GM12865 (cell line): ENCODE measurements at regions not wholly inside any gene's neighbourhood (a gene's known extent, or its start where the extent isn't known, plus 50 kb on each side); places are given as distances from the start of the nearest gene placed in this dataset.
A peak's percentile ranks its signal among the peaks of the same experiment; 100 is the strongest.

Experiments used
- DNase-seq: peaks from one replicate; pipeline ENCODE4 v3.0.0; 2010; ENCODE audit warnings: low read depth
- H3K4me3 ChIP-seq: 2 replicates; pipeline ENCODE4 v1.5.1; 2011; ENCODE audit warnings: mild to moderate bottlenecking, low read depth, low read length, control low read depth
- CTCF ChIP-seq: IDR thresholded peaks from 2 replicates; pipeline ENCODE4 v1.5.1; 2011; ENCODE audit warnings: low read length, control low read depth, low read depth, inconsistent platforms; ENCODE audit not compliant: insufficient read depth; ENCODE audit errors: missing control alignments

DNA sequence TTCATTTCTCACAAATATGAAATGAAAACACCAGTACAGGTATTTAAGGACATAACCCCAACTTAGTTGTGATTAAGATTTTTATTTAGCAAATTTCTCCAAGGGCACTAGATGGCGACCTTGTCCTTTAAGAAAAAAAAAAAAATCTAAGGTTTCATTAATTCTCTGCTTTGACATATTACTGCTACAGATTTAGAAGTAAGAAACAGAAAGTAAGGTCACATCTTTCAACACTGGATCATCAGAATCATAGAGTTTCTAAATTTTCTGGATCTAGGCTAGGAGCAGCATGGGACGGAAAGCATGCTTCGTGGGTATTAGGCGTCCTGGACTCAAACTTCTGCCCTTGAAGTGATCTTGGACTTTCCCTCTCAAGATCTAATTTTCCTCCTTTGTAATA, 85.5 kb upstream of the PRKG1 start:
- peak; percentile 13 for TF ChIP-seq CTCF
- H3K4me3 ChIP-seq, result no peak overlapping the region
- peak; percentile 9 for DNase-seq

DNA sequence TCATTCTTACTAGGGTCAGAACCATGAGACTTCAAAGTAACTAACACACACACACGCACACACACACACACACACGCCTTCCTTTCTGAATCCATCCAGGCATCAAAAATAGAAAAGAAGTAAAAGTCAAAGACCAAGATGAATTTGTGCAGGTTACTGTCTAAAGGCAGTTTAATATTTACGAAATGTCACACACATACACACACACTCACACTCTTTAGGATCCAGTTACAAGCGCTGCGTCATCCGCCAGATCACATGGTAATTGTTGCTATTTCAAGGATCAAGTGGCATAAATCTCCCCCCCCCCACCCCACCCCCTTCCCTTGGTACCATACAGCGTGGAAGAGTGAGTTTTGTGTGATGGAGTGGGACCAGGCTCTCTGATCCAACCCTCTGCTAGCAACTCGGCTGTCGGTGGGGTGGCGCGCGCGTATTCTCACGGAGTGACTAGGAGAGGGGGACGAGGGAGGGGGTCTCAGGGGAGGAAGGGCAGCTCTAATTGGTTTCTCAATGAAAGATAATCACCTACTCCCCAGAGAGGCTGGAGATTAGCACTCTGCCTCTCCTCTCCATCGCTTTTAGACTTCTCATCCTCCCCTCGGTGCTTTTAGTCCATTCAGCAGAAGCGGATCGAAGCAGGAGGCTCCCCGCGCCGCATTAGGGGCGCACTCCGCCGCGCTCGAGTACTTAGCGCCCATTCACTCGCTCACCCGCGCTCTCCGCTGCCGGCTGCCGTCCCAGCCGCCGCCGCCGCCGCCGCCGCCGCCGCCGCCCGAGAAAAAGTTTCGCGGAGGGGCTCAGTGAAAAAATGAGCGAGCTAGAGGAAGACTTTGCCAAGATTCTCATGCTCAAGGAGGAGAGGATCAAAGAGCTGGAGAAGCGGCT, 83.5 kb upstream of the PRKG1 start:
- no peak for TF ChIP-seq CTCF
- no peak overlapping the region for H3K4me3 ChIP-seq
- DNase-seq, result no peak

DNA sequence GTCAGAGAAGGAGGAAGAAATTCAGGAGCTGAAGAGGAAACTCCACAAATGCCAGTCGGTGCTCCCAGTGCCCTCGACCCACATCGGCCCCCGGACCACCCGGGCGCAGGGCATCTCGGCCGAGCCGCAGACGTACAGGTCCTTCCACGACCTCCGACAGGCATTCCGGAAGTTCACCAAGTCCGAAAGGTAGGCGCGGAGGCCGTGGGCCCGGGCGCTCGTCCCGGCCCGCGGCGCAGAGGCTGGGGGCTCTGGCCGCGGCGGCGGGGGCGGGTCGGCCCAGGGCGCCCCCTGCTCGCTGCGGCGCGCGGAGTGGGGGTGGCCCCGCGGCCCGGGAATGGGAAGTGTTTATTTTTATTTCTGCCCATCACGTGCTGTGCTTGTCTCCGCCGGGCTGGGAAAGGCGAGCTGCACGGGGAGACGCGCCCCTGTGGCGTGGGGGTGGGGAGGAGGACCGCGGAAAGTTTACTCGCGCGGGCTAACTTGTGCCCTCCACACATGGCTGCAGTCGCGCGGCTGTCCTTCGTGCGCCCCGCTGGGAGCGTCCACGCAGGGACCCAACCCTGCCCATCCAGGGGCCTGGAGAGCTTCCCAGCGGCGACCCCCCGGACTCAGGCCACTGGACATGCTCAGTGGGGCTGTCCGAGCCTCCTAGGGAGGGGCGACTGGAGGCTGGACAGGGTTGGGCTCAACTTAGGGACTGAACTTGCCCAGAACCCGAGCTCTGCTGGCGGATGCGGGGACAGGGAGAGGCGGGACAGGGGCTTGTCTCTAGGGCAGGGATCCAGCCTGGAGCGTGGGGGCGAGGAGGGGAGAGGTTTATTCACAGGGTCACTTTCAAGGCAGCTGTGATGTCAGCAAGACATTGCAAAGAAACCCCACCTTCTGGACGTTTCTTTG, 82.6 kb upstream of the PRKG1 start:
- TF ChIP-seq CTCF, result no peak
- H3K4me3 ChIP-seq, result no peak overlapping the region
- DNase-seq, result no peak

DNA sequence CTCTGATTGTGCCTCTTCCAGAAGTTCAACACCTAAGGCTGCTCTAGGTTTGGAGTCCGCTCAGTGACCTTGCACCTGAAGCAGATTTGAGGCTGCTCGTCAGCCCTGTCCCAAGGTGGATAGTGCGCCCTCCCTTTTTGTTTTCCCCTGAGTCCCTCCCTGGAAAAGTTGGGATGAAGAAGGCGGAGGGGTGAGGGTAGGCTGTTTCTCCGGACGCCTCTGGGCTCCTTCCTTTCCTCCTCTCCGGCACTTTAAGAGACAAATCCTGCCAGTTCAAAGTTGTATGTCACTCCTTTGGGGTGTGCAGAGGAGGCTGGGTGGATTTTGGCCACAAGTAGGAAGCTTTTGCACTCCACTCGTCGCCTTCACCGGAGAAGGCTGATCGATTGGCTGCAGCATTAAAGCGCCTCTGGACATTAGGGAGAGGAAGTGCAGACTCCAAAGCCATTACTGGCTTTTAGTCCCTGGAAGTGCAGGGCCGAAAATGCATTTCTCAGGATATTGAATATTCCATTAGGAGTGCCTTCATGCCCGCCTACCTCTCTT, 81.9 kb upstream of the PRKG1 start:
- no peak for DNase-seq
- no peak overlapping the region for H3K4me3 ChIP-seq
- TF ChIP-seq CTCF, result no peak

DNA sequence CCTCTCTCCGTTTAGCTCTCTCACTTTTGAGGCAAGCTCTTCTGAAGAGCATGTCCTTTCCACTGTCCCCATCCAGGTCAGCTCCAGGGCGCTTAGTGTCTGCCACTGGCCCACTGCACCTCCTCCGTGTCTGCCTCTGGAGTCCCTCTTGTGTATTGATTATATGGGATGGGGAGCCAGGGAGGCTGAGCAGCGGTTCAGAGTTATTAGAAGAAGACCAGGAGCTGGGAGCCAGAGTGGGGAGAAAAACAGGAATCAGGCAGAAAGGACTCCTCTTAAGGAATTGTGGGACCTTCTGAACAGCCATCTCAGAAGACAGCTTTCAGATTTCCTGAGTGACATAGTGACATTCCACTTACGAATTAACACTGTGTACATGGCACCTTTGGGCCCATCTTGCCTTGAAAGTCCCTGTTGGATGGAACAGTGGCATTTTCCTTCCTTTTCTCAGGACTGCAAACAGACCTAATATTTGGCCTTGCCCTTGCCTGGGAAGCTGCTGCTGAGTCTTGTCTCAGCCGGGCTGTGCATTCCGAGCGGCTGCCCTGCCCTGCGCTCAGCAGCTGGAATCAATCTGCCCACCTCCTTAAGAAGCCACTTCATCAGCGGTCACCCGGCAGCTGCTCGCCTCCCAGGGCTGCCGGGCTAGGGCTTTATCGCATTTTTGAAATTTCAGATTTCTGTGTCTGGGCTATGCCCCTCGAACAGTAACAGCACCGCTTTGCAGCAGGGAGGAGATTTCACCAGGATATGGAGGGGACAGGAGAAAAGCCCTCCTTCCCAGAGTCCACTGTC, 81.1 kb upstream of the PRKG1 start:
- TF ChIP-seq CTCF, result no peak
- no peak overlapping the region for H3K4me3 ChIP-seq
- no peak for DNase-seq

DNA sequence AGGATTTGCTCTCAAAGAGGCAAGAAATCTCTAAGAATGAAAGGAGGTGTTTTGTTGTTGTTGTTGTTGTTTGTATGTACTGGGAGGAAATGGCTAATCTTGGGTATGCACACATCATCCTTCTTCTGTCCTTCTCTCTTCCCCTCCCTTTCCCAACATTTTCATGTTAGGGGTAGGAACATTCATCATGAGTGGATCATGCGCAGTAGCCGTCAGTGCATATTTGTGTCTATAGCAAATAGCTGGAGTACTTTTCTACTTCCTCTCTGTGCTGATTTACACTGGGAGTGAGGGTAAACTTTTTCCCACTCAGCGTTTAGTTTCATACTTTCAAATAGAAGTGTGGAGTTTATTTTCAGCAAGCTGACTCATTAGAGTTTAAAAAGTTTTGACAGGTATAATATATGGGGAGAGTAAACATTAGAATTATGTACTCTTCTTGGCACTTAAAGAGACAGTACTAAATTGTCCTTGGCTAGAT, 80.5 kb upstream of the PRKG1 start:
- H3K4me3 ChIP-seq, result no peak overlapping the region
- TF ChIP-seq CTCF, result no peak
- no peak for DNase-seq
